IMR-90 (cell line): ENCODE measurements at regions not wholly inside any gene's neighbourhood (a gene's known extent, or its start where the extent isn't known, plus 50 kb on each side); places are given as distances from the start of the nearest gene placed in this dataset.

ENCODE experiments used
- ATAC-seq: fragments of 200-7000 bp; cut with Tn5 transposase; 2 replicates; pipeline ENCODE4 v1.9.1; 2020; ENCODE audit warnings: low read depth, mild to moderate bottlenecking, moderate library complexity
- BruUV-seq: library from RNA; stranded (reverse); fragments of 400-500 nt; replicated peaks from 2 replicates; lab custom pipeline; 2021; lab: Mats Ljungman, UMichigan
- CTCF ChIA-PET: fragments of 300-600 bp; formaldehyde crosslinking; extraction: SDS; loops from one replicate; lab custom pipeline; 2021; ENCODE audit warnings: antibody characterized with exemption; lab: Yijun Ruan, JAX
- POLR2A ChIA-PET: fragments of 300-600 bp; sonication (Branson Sonifier 250); formaldehyde crosslinking; loops from one replicate; lab custom pipeline; 2022; ENCODE audit warnings: antibody characterized with exemption; ENCODE audit not compliant: unreplicated experiment; lab: Charles Lee
- DNase-seq: peaks from one replicate; pipeline ENCODE4 v3.0.0; 2013
- H2AFZ ChIP-seq: replicated peaks from 2 replicates; pipeline ENCODE3; 2013; ENCODE audit warnings: low read length, mild to moderate bottlenecking; ENCODE audit not compliant: poor library complexity
- H2AK5ac ChIP-seq: 2 replicates; pipeline ENCODE4 v1.6.1; 2013; ENCODE audit warnings: low read depth, low read length, inconsistent platforms
- H2AK9ac ChIP-seq: replicated peaks from 2 replicates; pipeline ENCODE3; 2013; ENCODE audit warnings: mild to moderate bottlenecking, low read depth, low read length, moderate library complexity; ENCODE audit not compliant: poor library complexity
- H2BK120ac ChIP-seq: 2 replicates; pipeline ENCODE4 v1.6.1; 2013; ENCODE audit warnings: low read depth, low read length, inconsistent platforms
- H2BK15ac ChIP-seq: 3 replicates; pipeline ENCODE4 v1.6.1; 2013; ENCODE audit warnings: low read depth, low read length, inconsistent platforms
- H2BK20ac ChIP-seq: 2 replicates; pipeline ENCODE4 v1.6.1; 2013; ENCODE audit warnings: low read depth, mild to moderate bottlenecking, inconsistent platforms, low read length, moderate library complexity
- H2BK5ac ChIP-seq: 2 replicates; pipeline ENCODE4 v1.6.1; 2013; ENCODE audit warnings: mild to moderate bottlenecking, low read depth, low read length, inconsistent platforms; ENCODE audit not compliant: poor library complexity, severe bottlenecking
- H3K14ac ChIP-seq: replicated peaks from 2 replicates; pipeline ENCODE4 v1.6.1; 2013; ENCODE audit warnings: low read depth, low read length, inconsistent platforms
- H3K18ac ChIP-seq: 2 replicates; pipeline ENCODE4 v1.6.1; 2013; ENCODE audit warnings: low read depth, low read length, control low read depth
- H3K23ac ChIP-seq: 2 replicates; pipeline ENCODE4 v1.6.1; 2013; ENCODE audit warnings: low read depth, low read length, inconsistent platforms
- H3K27ac ChIP-seq: 2 replicates; pipeline ENCODE4 v1.5.1; 2013; ENCODE audit warnings: mild to moderate bottlenecking, control low read depth, low read length; ENCODE audit not compliant: insufficient read depth
- H3K27me3 ChIP-seq: 2 replicates; pipeline ENCODE4 v1.6.1; 2013; ENCODE audit warnings: low read length; ENCODE audit not compliant: control insufficient read depth, insufficient read depth
- H3K36me3 ChIP-seq: 2 replicates; pipeline ENCODE4 v1.6.1; 2013; ENCODE audit warnings: low read length, mixed read lengths; ENCODE audit not compliant: control insufficient read depth, insufficient read depth
- H3K4ac ChIP-seq: 2 replicates; pipeline ENCODE4 v1.6.1; 2013; ENCODE audit warnings: low read depth, low read length, inconsistent platforms
- H3K4me1 ChIP-seq: 2 replicates; pipeline ENCODE4 v1.6.1; 2013; ENCODE audit warnings: low read length, mixed read lengths; ENCODE audit not compliant: control insufficient read depth, insufficient read depth
- H3K4me2 ChIP-seq: 2 replicates; pipeline ENCODE4 v1.6.1; 2013; ENCODE audit warnings: low read depth, mild to moderate bottlenecking, control low read depth, low read length, moderate library complexity
- H3K4me3 ChIP-seq: 2 replicates; pipeline ENCODE4 v1.5.1; 2013; ENCODE audit warnings: low read depth, mild to moderate bottlenecking, control low read depth, low read length, moderate library complexity; ENCODE audit not compliant: insufficient read depth
- H3K56ac ChIP-seq: 2 replicates; pipeline ENCODE4 v1.6.1; 2013; ENCODE audit warnings: low read length, inconsistent platforms; ENCODE audit not compliant: insufficient read depth; ENCODE audit errors: extremely low read depth
- H3K79me1 ChIP-seq, 2 experiments: 2 replicates each; pipeline ENCODE4 v1.6.1; 2013; ENCODE audit warnings: low read length in 2 of 2, inconsistent platforms in 1 of 2, low read depth in 1 of 2
- H3K9ac ChIP-seq: 2 replicates; pipeline ENCODE4 v1.6.1; 2013; ENCODE audit warnings: low read depth, low read length, control low read depth
- H3K9me1 ChIP-seq: 2 replicates; pipeline ENCODE4 v1.6.1; 2013; ENCODE audit warnings: low read length, inconsistent platforms; ENCODE audit not compliant: insufficient read depth
- H3K9me3 ChIP-seq: 2 replicates; pipeline ENCODE4 v1.6.1; 2013; ENCODE audit warnings: low read length; ENCODE audit not compliant: control insufficient read depth, insufficient read depth
- H4K20me1 ChIP-seq: 2 replicates; pipeline ENCODE4 v1.6.1; 2013; ENCODE audit warnings: low read length, inconsistent platforms; ENCODE audit not compliant: insufficient read depth
- H4K5ac ChIP-seq: 2 replicates; pipeline ENCODE4 v1.6.1; 2013; ENCODE audit warnings: mild to moderate bottlenecking, low read depth, low read length, control low read depth
- H4K8ac ChIP-seq, 2 experiments: 2 replicates each; pipeline ENCODE4 v1.6.1; 2013; ENCODE audit warnings: low read depth in 2 of 2, low read length in 2 of 2, control low read depth in 1 of 2, inconsistent platforms in 1 of 2
- H4K91ac ChIP-seq: 2 replicates; pipeline ENCODE4 v1.6.1; 2013; ENCODE audit warnings: low read depth, low read length, inconsistent platforms; ENCODE audit not compliant: insufficient read depth
- CEBPB ChIP-seq: IDR thresholded peaks from 2 replicates; pipeline ENCODE4 v1.6.1; 2012; ENCODE audit warnings: low read depth, low read length, improper control_type of control experiment
- CHD1 ChIP-seq: IDR thresholded peaks from 2 replicates; pipeline ENCODE4 v1.6.1; 2012; ENCODE audit warnings: low read depth, low read length, improper control_type of control experiment
- ELK1 ChIP-seq: fragments of 150-350 bp; IDR thresholded peaks from 2 replicates; pipeline ENCODE4 v1.6.1; 2016; ENCODE audit warnings: low read depth, mild to moderate bottlenecking, low read length, moderate library complexity, borderline replicate concordance
- MAFK ChIP-seq: IDR thresholded peaks from 2 replicates; pipeline ENCODE4 v1.6.1; 2012; ENCODE audit warnings: low read depth, low read length, improper control_type of control experiment
- MXI1 ChIP-seq: IDR thresholded peaks from 2 replicates; pipeline ENCODE4 v1.6.1; 2012; ENCODE audit warnings: low read depth, mild to moderate bottlenecking, low read length, moderate library complexity, borderline replicate concordance
- NFE2L2 ChIP-seq: fragments of 150-350 bp; IDR thresholded peaks from 2 replicates; pipeline ENCODE4 v1.6.1; 2016; ENCODE audit warnings: low read depth, mild to moderate bottlenecking, low read length
- POLR2A ChIP-seq: IDR thresholded peaks from 2 replicates; pipeline ENCODE4 v1.6.1; 2012; ENCODE audit warnings: mild to moderate bottlenecking, low read depth, low read length
- RAD21 ChIP-seq: IDR thresholded peaks from 2 replicates; pipeline ENCODE4 v1.6.1; 2012; ENCODE audit warnings: low read length, improper control_type of control experiment
- RCOR1 ChIP-seq: IDR thresholded peaks from 2 replicates; pipeline ENCODE4 v1.6.1; 2012; ENCODE audit warnings: mild to moderate bottlenecking, low read length, improper control_type of control experiment; ENCODE audit not compliant: insufficient replicate concordance
- RFX5 ChIP-seq: IDR thresholded peaks from 2 replicates; pipeline ENCODE4 v1.8.0; 2012; ENCODE audit warnings: low read depth, mild to moderate bottlenecking, low read length, moderate library complexity
- SMC3 ChIP-seq: fragments of 150-350 bp; IDR thresholded peaks from 2 replicates; pipeline ENCODE4 v1.6.1; 2016; ENCODE audit warnings: low read depth, mild to moderate bottlenecking, antibody characterized with exemption, low read length, moderate library complexity
- WGBS, 2 experiments: methylation state at CpG; one replicate each; pipeline versions ENCODE4 v1.1.5 to v1.1.7; 2013; ENCODE audit warnings: missing lambda C conversion rate in 2 of 2; ENCODE audit not compliant: insufficient read length in 1 of 2; ENCODE audit errors: extremely low coverage in 2 of 2; 5-methylcytosine and 5-hydroxymethylcytosine counted together
- dilution Hi-C: fragments of 300-500 bp; cut with HindIII; formaldehyde crosslinking; loops from one replicate; pipeline ENCODE4 v1.14.3; 2018; ENCODE audit warnings: low sequenced_read_pairs; ENCODE audit not compliant: unreplicated experiment
- in situ Hi-C: fragments of 300-500 bp; cut with MboI; formaldehyde crosslinking; loops from 3 replicates; pipeline ENCODE4 v1.14.3; 2019; ENCODE audit warnings: low sequenced_read_pairs, inconsistent platforms, mixed read lengths
- intact Hi-C: fragments of 100-400 bp; cut with micrococcal nuclease; formaldehyde crosslinking; loops from 2 replicates; pipeline ENCODE4 v1.10.0; 2022
- TF ChIP-seq, protein P1 (sequence below): conservative IDR thresholded peaks from 2 replicates; pipeline ENCODE4 v1.5.1; 2012; ENCODE audit warnings: mild to moderate bottlenecking, low read depth, low read length, improper control_type of control experiment

GRCh38 chr17:62882284-62882683, 74.2 kb upstream of the MARCHF10 start:
- TF ChIP-seq ELK1 (no peak), RCOR1 (no peak), RFX5 (no peak), POLR2A (no peak), SMC3 (no peak), CHD1 (no peak), MAFK (no peak), CEBPB (no peak), NFE2L2 (no peak), RAD21 (no peak), MXI1 (no peak)
- TF ChIP-seq, protein P1, sequence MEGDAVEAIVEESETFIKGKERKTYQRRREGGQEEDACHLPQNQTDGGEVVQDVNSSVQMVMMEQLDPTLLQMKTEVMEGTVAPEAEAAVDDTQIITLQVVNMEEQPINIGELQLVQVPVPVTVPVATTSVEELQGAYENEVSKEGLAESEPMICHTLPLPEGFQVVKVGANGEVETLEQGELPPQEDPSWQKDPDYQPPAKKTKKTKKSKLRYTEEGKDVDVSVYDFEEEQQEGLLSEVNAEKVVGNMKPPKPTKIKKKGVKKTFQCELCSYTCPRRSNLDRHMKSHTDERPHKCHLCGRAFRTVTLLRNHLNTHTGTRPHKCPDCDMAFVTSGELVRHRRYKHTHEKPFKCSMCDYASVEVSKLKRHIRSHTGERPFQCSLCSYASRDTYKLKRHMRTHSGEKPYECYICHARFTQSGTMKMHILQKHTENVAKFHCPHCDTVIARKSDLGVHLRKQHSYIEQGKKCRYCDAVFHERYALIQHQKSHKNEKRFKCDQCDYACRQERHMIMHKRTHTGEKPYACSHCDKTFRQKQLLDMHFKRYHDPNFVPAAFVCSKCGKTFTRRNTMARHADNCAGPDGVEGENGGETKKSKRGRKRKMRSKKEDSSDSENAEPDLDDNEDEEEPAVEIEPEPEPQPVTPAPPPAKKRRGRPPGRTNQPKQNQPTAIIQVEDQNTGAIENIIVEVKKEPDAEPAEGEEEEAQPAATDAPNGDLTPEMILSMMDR, result no peak
- Histone ChIP-seq H2BK20ac (no peak overlapping the region), H2BK5ac (no peak overlapping the region), H3K4me2 (no peak overlapping the region), H3K9me3 (no peaks in the 10 kb centered on the region), H2BK120ac (no peak overlapping the region), H3K79me1 (no peaks in the 10 kb centered on the region), H3K18ac (no peak overlapping the region), H4K20me1 (no peaks in the 10 kb centered on the region), H2AK5ac (no peak overlapping the region), H3K56ac (no peak overlapping the region), H4K8ac (no peak overlapping the region), H3K9ac (no peak overlapping the region), H3K27ac (no peak overlapping the region), H3K9me1 (peaks cover 3% of the 10 kb centered on the region; the same call in 1 of the 2 replicates), H2BK15ac (no peak overlapping the region), H3K4me1 (peaks cover 8% of the 10 kb centered on the region), H3K4me3 (no peak overlapping the region), H2AFZ (no peak overlapping the region), H2AK9ac (no peak overlapping the region), H4K5ac (no peak overlapping the region), H3K36me3 (no peaks in the 10 kb centered on the region), H3K27me3 (no peaks in the 10 kb centered on the region), H3K14ac (no peak overlapping the region), H4K91ac (no peak overlapping the region), H3K23ac (no peak overlapping the region), H3K4ac (no peak overlapping the region)
- in situ Hi-C loops (no loop called here), dilution Hi-C loops (no loop called here), intact Hi-C loops (no loop called here)
- no TSS peak for BruUV-seq
- ChIA-PET POLR2A (no interaction called here), CTCF (no interaction called here)
- ATAC-seq (no peak), DNase-seq (no peak)
- 33% methylated on average over 1 of the region's 7 CpGs; no CpG with 5 or more reads in 1 of the 2 experiments for WGBS, 2 experiments
